ENCODE measurements at regions not wholly inside any gene's neighbourhood (a gene's known extent, or its start where the extent isn't known, plus 50 kb on each side); places are given as distances from the start of the nearest gene placed in this dataset.

DNA sequence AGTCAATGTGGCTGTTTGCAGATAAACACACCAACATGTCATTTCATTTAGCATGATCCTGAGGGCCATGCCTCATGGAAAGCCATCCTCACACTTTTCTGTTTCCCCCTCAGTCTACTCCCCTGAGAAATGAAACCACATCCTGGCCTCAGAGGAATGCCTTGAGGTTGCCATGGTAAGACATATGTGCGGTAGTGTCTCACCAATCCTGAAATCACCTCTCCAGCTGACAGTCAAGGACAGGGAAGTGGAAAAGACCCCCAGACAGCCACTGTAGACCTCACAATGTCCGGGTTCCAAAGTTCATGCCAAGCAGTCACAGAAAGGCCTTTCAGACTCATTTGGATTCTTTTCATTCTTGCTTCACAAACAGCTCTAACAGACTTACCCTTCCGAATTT is 175.2 kb upstream of the PKDCC start:
- FAIRE-seq: no peak
- DNase-seq (ENCODE audit: low spot score): no peak

DNA sequence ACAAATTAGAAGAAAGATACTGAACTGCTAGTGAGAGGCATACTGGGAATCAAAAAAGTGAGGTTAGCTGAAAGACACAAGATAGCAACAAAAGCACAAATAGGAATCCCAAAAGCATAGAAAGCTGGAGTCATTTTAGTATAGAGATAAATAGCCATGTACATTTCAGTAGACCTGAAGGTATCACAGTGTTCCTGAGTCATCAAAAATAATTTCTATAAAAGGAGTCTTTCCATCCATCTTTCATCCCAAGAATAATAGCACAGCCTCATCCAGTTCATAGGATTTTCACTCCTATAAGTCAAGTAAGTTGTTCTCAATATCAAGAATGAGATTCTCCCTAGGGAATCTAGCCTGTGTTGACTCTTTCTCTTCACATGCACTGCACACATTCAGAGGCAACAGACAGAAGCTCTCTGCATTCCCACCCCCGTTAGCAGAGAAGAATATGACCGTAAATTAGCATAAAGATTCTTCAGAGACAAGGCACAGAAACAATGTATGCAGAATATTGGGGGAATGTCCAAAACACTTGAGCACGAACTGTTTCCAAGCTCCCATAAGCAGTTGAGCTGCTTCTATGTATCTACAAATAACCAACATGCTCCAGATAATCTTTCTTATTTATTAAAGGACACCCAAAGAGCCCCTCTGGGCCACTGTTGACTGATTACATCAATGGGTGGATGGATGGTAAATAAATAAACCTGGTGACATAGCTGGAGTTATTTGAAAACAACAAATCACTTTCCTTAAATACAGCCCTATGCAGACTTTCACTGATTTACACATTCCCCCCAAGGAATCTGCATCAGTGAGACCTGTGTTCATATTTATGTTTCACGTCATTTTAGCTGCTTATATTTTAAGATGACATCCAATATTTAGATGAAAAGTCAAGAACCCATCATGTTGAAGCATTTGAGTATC is 174.5 kb upstream of the PKDCC start:
- no peak for FAIRE-seq
- no peak for DNase-seq (ENCODE audit: low spot score)

DNA sequence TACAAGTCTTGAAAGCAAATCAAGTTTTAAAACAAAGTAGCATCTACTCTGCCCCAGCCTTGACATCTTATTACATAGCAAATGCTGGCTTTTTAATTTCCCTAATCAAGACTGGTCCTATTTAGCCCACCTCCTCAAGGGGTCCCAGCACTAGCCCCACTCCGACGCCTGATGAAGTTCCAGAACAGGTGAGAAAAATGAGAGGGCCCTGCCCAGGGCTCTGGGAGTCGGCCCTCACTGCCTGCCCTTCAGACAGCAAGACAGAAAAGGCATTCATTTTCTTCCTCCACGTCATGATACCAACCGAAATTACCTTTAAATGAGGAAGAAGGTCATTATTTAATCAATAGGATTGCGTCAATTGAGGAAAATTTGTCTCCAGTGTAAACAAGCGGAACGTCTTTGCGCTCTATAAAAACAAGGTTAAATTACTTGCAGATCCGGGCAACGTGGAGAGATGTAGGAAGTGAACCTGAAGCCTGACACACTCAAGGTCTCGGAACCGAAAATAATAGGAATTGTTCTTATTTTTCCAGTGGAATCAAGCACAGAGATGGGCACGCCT is 170.6 kb upstream of the PKDCC start:
- no peak for FAIRE-seq
- no peak for DNase-seq (ENCODE audit: low spot score)

DNA sequence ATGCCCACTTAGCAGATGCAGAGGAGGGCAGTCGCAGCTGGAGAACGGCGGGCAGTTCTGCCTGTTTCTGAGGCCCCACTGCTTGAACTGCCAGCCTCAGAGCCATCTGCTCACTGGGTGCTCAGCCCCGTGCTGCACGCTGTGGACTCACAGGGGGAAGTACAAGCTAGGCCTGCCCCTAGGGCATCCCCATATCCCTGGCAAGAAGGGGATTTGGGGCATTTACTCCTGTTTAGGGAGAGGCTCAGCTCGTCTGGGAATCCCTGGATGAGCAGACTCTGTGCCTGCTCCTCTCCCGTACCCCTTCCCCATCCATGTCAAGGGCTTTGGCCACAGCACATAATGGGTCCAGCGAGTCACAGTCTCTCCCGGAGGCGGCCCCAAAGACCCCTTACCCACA is 169.8 kb upstream of the PKDCC start:
- DNase-seq (ENCODE audit: low spot score): no peak
- no peak for FAIRE-seq

DNA sequence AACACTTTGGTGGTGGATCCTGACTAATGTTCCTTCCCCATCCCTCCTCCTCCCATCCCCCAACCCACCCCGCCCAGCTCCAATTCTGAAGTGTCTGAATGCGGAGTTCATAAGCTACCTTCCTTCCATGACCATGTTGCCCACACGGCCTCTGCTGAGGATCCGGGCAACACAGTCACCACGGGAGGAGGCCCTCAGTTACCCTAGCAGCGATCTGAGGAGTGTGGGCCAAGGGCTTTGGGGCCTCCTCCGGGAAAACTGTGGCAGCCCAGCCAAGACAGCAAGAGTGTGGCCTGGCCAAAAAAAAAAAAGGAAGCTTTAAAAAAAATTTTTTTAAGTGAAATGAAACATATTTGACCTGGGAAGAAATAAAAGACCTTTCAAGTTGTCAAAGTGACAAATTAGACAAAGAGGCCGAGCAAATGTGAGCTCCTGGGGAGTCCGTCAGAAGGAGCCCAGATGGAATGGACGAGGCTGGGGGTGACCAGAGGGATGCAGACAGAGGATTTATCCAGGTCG is 169.0 kb upstream of the PKDCC start:
- DNase-seq (ENCODE audit: low spot score) (no peak), FAIRE-seq (no peak)

DNA sequence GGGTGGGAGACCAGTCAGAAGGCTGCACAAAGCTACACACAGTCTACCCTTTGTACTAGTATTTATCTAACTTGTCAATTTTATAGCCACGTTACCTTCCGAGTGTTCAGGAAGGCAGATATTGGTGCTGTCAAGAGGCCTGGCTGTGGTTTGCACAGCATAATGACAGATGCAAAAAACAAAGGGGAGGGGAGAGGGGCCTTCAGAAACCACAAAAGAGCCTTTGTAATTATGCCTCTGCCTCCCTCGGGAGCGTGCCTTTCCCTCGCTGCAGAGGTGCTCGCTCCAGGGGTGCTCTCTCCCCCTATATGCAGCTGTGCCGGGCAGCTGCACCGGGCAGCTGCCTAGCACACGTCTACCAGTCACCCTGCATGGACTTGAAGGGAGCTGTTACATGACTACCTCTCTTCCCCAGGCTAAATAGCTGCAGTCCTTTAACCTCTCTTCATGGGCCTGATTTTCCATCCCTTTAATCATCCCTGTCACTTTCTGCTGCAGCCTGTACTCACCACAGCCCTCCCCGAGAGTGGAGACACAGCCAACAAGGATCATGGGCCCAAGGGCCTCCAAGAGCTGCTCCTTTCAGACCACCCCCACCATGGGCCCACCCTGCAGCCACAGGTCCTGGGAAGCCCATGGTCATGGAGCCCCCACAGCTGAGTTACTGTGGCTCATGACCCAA is 168.4 kb upstream of the PKDCC start:
- no peak for FAIRE-seq
- DNase-seq (ENCODE audit: low spot score): no peak

DNA sequence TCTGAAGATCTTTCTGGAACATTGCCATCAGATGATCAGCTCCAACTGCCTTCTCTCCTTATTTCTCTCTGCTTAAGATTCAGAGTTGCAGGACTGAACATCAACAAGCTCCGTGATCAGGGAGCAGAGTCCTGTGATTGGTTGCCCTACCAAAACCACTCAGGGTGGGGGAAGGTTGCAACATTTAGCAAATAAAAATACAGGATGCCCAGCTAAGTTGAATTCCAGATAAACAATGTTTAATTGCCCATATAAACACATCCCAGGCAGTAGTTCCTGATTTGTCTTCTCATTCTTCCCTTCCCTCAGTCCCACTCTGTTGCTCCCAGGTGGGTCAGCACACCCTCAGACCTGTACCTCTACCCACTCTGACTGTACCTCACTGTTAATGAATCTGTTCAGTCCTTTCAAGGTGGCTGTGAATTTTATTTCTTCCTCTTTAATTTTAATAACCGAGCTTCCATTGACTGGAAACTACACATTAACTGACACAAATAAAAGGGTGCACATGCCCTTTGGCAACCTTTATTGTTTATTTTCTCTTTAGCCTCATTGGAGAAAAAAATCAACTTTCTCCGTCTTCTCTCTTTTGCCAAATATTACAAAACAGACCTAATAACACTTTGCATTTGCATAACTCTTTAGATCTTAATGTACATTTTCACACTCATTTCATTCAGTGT is 167.1 kb upstream of the PKDCC start:
- no peak for DNase-seq (ENCODE audit: low spot score)
- FAIRE-seq: no peak

DNA sequence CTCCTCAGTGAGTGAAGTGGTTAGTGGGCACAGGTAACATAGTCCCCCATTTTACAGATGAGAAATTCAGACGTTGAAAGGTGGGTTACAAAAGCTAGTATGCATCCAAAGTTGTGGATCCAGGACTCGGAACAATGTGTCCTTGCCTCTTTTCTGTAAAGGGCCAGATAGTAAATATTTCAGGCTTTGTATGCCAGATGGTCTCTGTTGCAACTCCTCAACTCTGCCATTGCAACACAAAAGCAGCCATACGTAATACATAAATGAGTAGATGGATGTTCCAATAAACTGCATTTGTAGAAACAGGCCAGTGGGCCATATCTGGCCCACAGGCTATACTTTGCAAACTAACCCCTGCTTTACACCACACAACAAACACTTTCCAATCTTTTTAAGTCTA is 166.6 kb upstream of the PKDCC start:
- DNase-seq (ENCODE audit: low spot score) (no peak), FAIRE-seq (no peak)

DNA sequence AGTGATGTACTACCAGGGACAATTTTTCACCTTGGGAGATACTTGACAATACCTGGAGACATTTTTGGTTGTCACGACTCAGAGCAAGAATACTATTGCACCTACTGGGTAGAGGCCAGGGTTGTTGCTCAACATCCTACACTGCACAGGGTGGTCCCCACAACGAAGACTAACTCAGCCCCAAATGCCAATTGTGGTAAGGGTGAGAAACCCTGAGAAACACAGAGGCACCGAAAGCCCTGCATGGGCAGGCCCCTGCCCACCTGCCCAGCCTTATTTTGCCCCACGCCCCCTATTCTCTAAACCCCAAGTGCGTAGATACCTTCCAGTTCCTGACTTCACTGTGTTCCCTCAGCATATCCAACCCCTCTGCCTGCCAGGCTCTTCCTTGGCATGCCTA is 163.1 kb upstream of the PKDCC start:
- FAIRE-seq (no peak), DNase-seq (ENCODE audit: low spot score) (no peak)

DNA sequence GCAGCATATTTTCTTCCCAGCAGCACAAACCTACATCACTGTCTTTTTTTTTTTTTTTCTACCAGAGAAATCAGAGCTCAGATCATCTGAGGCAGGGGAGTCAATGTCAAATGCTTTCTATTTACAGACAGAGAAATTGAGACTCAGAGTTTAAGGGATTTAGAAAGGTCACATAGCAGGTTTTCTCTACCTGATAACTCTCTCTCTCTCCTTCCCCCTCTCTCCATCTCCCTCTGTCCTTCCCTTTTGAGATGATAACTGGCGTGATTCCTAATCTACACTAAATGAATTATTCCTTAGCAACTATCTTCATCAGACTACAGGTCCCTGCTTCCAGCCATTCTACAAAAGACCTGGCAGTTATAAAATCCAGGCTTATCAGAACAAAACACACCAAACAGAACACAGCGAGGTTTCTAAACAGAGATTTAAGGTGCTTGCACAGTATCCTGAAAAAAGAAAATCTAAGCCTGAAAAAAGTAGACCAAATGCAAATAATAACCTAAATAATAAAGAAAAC is 161.6 kb upstream of the PKDCC start:
- no peak for DNase-seq (ENCODE audit: low spot score)
- FAIRE-seq: no peak

DNA sequence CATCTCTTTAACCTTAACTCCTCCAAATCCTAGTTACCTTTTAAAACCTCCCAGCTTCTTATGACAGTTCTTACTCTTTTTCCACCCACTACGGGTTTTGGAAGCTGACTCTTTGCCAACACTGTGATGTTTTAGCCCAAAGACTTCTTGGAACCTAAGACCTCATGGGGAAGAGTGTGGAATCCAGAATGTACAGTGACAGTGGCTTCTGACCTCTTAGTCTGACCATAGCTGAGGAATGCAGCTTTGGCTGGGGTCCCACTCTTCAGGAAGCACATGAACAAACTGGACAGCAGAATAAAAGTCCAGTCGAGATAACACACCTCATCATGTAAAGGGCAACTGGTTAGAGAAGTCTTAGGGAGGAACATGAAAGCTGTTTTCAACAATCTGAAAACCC is 161.1 kb upstream of the PKDCC start:
- FAIRE-seq (peak; percentile 42), DNase-seq (ENCODE audit: low spot score) (peak; percentile 29)

DNA sequence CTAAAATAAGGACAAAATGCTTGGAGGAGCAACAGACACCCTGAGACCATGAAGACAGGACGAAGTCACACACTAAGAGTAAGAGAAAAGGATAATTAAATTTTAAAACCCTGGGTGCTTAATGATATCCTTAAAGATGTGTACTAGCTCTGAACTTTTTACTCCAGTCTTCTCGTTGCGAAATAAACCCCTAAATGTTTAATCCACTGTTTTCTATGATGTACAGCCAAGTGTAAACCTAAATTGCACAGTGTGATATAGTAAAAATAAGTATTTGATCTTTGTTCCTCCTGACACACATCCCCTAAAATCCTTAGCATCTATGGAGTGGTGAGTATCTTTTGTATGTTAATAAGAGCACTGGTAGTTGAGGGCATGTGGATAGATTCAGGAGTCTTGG is 157.5 kb upstream of the PKDCC start:
- FAIRE-seq: no peak
- no peak for DNase-seq (ENCODE audit: low spot score)

DNA sequence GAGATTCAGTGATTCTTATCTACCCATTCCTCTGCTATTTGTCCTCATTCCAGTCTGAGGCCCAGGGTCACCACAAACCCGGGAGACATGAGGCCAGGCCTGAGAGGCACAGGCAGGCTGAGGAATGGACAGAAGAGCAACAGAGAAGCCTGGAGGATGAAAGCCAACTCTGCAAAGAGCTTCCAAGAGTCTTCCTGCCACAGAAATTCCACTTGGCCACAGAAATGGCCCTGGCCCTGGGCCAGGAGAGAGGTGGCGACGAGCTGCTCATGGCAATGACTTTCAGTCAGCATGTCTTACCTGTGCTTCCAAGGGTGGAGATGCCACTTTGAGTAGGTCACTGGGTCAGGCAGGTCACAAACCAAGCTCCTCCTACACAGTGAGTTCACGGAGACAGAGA is 155.3 kb upstream of the PKDCC start:
- DNase-seq (ENCODE audit: low spot score) (no peak), FAIRE-seq (no peak)

DNA sequence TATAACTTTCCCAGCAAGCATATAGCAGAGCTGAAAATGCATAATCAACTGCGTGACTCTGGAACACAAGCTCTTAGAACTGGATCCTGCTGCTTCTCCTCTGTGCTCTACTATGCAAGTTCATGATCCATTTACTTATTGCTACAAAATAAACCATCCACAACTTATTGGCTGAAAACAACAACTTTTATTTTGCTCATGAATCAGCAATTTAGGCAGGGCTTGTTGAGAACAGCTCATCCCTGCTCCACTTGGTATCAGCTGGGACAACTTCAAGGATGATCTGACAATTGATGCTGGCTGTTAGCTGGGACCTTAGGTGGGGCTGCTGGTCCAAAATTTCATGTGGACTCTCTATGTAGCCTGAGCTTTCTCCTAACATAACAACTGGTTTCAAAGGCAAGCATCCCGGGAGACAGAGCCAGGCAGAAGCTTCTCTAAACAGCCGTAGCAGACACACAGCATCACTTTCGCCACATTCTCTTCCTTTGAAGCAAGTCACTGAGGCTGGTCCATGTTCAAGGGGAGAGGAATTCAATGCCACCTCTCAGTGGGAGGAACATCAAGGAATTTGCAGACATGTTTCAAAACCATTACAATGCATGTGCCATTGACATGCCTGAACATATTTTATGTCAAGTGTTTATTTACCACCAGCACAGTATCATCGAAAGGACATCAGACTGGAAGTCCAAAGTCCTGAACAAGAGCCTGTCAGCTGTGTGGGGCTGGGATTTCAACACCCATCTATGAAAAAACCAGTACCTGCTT is 153.1 kb upstream of the PKDCC start:
- no peak for FAIRE-seq
- DNase-seq (ENCODE audit: low spot score): no peak

DNA sequence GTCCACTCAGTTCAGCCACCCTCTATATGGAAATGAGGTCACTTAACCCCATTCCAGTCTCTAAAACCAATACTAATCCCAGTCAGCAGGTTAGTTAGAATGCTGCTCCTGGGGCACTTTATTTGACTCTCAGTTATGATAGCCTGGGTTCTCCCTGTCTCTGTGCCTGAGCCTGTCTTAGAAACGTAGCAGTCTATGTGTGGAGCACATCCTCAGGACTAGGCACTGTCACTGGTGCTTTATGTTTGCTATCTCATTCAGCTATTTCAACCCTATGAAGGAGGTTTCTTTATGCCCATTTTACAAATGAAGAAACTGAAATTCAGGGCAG is 152.5 kb upstream of the PKDCC start:
- FAIRE-seq: no peak
- no peak for DNase-seq (ENCODE audit: low spot score)

DNA sequence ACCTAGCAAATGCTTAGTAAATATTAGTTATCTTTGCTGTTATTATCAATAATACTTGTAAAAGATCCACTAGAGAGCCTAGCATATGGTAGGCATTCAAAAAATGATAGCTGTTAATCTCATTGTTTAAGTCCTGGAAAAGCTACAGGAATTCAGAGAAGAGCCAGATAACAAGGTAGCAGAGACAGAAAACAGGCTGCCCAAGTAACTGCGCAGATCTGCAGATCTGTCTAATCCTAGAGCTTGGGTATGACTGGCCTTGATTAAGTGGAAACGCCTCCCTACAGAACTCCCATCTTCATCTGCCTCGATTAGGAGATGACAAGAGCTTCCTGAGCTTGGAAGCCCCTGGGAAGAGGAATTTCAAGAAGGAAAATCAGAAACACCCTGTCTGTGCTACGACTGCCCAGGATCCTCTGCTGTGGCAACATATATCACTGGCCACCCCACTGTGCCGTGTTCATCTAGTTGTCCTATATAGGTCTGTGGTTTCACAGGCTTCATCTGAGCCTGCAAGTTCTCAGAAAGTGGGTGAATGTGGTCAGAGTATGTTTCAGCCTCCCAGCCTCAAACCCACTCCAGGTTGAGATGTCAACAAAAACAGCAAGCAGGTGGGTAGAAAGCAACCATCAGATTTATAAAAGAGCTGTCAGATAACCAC is 151.5 kb upstream of the PKDCC start:
- FAIRE-seq: no peak
- DNase-seq (ENCODE audit: low spot score): no peak

DNA sequence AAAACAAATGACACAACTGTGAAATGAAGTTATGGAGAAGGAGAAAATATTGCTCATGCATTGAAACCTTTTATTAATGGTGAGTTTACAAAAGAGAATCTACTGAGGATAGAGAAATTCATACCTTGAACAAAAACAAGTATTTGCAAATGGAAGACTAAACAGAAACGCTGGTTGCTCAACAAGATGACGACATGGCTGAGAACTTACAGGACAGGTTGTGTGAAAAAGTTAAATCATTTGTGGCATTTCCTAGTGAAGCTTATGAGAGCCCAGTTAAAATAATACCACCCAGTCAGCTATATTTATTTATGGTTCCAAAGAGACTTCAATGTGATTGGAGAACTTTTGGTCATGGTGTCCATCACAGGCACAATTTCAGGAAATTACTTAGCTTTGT is 148.6 kb upstream of the PKDCC start:
- DNase-seq (ENCODE audit: low spot score): no peak
- FAIRE-seq: no peak

DNA sequence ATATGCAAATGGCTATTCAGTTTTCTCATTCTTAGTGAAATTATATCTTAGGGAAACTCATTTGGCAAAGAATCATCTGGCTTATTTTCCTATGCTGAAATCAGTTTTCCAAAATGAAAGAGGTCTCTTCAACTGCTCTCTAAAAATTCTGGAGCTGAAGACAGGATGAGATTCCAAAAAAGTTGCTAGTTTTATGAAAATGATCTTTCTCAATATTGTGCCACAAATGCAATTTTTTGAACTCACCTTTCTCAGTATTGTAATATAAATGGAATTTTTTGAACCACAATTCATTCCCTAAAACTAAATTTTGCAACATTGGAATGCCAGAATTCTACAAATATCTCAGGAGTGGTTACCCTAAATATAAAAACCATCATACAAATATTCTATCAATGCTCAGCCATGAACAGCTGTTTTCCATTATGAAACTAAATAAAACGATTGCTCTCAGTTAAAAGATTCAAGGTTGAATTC is 147.7 kb upstream of the PKDCC start:
- FAIRE-seq (no peak), DNase-seq (ENCODE audit: low spot score) (no peak)

DNA sequence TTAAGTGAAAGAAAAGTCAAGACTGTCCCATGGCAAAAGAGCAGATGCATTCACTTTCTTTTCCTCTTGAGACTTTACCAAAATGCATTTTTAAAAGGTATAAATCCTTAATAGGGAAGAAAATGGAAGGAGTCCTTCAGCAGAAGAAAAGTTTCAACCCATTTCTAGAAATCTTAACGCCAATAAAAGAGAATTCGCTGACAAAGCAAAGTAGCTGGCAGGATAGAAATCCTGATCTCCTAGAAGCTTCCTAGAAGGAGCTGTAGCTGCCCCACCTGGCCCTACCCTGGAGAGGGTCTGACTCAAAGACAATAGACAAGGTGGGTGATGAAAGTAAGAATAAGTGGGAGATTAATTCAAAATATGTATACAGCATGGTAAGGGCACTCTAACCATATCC is 144.9 kb upstream of the PKDCC start:
- DNase-seq (ENCODE audit: low spot score) (no peak), FAIRE-seq (no peak)

DNA sequence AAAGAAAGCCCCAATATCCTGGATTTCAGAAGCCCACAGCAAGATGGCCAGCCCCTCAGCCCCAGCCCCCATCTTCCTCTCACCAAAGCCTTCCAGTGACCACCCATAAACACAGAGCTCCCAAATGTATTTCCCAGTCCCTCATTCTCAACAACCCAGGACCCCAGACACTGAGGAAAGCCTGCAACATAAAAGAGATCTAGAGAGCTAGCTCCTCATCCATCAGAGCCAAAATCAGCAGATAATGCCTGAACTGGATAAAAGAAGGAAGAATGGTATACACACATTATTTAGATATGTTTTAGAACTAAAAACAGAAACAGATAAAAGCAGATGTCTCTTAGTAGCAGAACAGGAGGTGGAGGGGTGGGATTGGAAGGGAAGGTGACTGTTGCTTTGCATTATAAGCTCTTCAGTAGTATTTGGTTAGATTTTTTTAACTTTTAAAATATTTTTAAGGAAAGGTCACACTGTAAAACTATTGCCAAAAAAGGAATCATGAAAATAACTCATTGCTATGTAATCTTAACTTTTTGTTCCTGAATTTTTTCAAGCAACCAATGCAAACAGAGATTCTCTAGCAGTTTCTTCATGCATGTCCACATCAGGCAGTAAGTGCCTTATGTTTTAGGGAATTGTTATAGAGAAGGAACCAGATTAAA is 144.2 kb upstream of the PKDCC start:
- FAIRE-seq: no peak
- no peak for DNase-seq (ENCODE audit: low spot score)
